ENCODE measurements at regions not wholly inside any gene's neighbourhood (a gene's known extent, or its start where the extent isn't known, plus 50 kb on each side); places are given as distances from the start of the nearest gene placed in this dataset.

DNA sequence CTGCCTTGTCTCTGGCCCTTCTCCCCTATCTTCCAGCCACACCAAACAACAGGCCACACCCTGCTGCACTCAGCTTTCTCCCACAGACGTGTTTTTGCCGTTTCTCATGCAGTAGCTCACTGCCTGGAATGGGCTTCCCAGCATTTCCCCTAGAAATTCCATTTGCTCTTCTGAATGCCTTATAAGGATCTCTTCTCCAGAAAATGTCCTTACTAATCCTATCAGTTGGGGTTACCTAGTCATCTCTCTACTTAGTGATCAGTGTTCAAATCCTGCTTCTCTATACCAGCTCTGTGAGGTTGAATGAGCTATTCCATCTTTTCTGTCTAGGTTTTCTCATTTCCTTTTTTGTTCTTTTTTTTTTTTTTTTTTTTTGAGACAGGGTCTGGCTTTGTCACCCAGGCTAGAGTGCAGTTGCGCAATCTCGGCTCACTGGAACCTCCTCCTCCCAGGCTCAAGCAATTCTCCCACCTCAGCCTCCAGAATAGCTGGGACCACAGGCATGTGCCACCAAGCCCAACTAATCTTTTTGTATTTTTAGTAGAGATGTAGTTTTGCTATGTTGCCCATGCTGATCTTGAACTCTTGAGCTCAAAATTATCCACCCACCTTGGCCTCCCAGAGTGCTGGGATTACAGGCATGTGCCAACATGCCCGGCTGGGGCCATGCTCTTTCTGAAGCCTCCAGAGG lies 98.2 kb upstream of the CHD2 start (continued):
- TF ChIP-seq, protein P1, sequence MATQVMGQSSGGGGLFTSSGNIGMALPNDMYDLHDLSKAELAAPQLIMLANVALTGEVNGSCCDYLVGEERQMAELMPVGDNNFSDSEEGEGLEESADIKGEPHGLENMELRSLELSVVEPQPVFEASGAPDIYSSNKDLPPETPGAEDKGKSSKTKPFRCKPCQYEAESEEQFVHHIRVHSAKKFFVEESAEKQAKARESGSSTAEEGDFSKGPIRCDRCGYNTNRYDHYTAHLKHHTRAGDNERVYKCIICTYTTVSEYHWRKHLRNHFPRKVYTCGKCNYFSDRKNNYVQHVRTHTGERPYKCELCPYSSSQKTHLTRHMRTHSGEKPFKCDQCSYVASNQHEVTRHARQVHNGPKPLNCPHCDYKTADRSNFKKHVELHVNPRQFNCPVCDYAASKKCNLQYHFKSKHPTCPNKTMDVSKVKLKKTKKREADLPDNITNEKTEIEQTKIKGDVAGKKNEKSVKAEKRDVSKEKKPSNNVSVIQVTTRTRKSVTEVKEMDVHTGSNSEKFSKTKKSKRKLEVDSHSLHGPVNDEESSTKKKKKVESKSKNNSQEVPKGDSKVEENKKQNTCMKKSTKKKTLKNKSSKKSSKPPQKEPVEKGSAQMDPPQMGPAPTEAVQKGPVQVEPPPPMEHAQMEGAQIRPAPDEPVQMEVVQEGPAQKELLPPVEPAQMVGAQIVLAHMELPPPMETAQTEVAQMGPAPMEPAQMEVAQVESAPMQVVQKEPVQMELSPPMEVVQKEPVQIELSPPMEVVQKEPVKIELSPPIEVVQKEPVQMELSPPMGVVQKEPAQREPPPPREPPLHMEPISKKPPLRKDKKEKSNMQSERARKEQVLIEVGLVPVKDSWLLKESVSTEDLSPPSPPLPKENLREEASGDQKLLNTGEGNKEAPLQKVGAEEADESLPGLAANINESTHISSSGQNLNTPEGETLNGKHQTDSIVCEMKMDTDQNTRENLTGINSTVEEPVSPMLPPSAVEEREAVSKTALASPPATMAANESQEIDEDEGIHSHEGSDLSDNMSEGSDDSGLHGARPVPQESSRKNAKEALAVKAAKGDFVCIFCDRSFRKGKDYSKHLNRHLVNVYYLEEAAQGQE (IDR thresholded peaks at IDR 0.05; ENCODE audit: unreplicated experiment): no peak
- TF ChIP-seq JUNB (IDR thresholded peaks at IDR 0.05; ENCODE audit: unreplicated experiment): no peak
- TF ChIP-seq EZH2 (IDR thresholded peaks at IDR 0.05; ENCODE audit: low read depth, unreplicated experiment): no peak
- no peak for TF ChIP-seq CREB1 (CRISPR knock-in tag; IDR thresholded peaks at IDR 0.05; ENCODE audit: low read depth)
- TF ChIP-seq ZNF331 (CRISPR knock-in tag; IDR thresholded peaks at IDR 0.05; ENCODE audit: low read depth): no peak

DNA sequence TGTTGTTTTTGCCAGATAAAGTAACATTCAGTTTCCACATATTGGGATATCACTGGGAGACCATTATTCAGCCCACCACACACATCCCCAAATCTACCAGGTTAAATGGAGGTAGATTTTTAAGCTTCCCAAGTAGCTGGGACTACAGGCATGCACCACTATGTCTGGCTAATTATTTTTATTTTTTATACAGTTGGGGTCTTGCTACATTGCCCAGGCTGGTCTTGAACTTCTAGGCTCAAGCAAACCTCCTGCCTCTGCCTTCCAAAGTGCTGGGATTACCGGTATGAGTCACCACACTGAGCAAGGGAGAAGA lies 96.6 kb upstream of the CHD2 start:
- H2AFZ ChIP-seq: no peak overlapping the region
- peaks cover 3% of the 10 kb centered on the region; the same call in 1 of the 2 replicates for H3K9me2 ChIP-seq (ENCODE audit: insufficient read depth)
- no peak overlapping the region for H3K4me2 ChIP-seq
- H3F3A ChIP-seq (replicated peaks; ENCODE audit: low read depth): no peaks in the 10 kb centered on the region; the same call in 1 of the 2 replicates
- DNase-seq (ENCODE audit: low spot score) (no peak), ATAC-seq (no peak)
- H3K4me1 Mint-ChIP-seq: peaks cover 12% of the 10 kb centered on the region
- H3K27me3 Mint-ChIP-seq (ENCODE audit: insufficient read depth, low read depth, poor library complexity): peaks cover 2% of the 10 kb centered on the region
- no peak overlapping the region for H3K4me3 Mint-ChIP-seq
- no peak for TF ChIP-seq JUNB (IDR thresholded peaks at IDR 0.05; ENCODE audit: unreplicated experiment)
- no peak for TF ChIP-seq STAT1 (IDR thresholded peaks at IDR 0.05; ENCODE audit: unreplicated experiment)
- TF ChIP-seq NANOG (IDR thresholded peaks at IDR 0.05; ENCODE audit: borderline replicate concordance): no peak
- TF ChIP-seq, protein P2, sequence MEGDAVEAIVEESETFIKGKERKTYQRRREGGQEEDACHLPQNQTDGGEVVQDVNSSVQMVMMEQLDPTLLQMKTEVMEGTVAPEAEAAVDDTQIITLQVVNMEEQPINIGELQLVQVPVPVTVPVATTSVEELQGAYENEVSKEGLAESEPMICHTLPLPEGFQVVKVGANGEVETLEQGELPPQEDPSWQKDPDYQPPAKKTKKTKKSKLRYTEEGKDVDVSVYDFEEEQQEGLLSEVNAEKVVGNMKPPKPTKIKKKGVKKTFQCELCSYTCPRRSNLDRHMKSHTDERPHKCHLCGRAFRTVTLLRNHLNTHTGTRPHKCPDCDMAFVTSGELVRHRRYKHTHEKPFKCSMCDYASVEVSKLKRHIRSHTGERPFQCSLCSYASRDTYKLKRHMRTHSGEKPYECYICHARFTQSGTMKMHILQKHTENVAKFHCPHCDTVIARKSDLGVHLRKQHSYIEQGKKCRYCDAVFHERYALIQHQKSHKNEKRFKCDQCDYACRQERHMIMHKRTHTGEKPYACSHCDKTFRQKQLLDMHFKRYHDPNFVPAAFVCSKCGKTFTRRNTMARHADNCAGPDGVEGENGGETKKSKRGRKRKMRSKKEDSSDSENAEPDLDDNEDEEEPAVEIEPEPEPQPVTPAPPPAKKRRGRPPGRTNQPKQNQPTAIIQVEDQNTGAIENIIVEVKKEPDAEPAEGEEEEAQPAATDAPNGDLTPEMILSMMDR (conservative IDR thresholded peaks at IDR 0.05; ENCODE audit: low read depth in 2 of 2): no peak
- TF ChIP-seq ZNF114 (CRISPR knock-in tag; IDR thresholded peaks at IDR 0.05): no peak
- H3K27me3 ChIP-seq (ENCODE audit: insufficient read depth): no peaks in the 10 kb centered on the region
- H4K20me1 ChIP-seq (replicated peaks; ENCODE audit: insufficient read depth): no peaks in the 10 kb centered on the region
- no peak overlapping the region for H3K27ac ChIP-seq (ENCODE audit: low read depth)
- no peaks in the 10 kb centered on the region for H3K79me2 ChIP-seq (replicated peaks; ENCODE audit: insufficient read depth)
- no peak overlapping the region for H3K4me3 ChIP-seq
- H3K36me3 ChIP-seq (ENCODE audit: insufficient read depth): no peaks in the 10 kb centered on the region
- H3K4me1 ChIP-seq (ENCODE audit: insufficient read depth): peaks cover 7% of the 10 kb centered on the region; the same call in 1 of the 2 replicates
- no peak overlapping the region for H3K27ac Mint-ChIP-seq
- no peaks in the 10 kb centered on the region; the same call in 2 of the 3 replicates for H3K9me3 Mint-ChIP-seq
- H3K36me3 Mint-ChIP-seq (ENCODE audit: low read depth): peaks cover 4% of the 10 kb centered on the region; the same call in 1 of the 3 replicates

Data from GM23338 (cell line).